H1 (cell line): ENCODE measurements at regions not wholly inside any gene's neighbourhood (a gene's known extent, or its start where the extent isn't known, plus 50 kb on each side); places are given as distances from the start of the nearest gene placed in this dataset.

Experiments
- CTCF ChIA-PET: fragments of 300-600 bp; sonication (Branson Sonifier 250); formaldehyde crosslinking; loops from one replicate; lab custom pipeline; 2021; ENCODE audit not compliant: partially characterized antibody; lab: Charles Lee
- POLR2A ChIA-PET: fragments of 300-600 bp; sonication (Branson Sonifier 250); formaldehyde crosslinking; loops from one replicate; lab custom pipeline; 2021; ENCODE audit warnings: inconsistent platforms; ENCODE audit not compliant: partially characterized antibody; lab: Charles Lee
- DNase-seq, 2 experiments: peaks; one replicate each; pipeline versions ENCODE4 v3.0.0 to v3.0.0-alpha.2; 2010 to 2022; ENCODE audit warnings: low spot score in 2 of 2, low read depth in 1 of 2, mixed read lengths in 1 of 2
- FAIRE-seq: peaks from 2 replicates; lab custom pipeline; 2011; peaks lifted over from hg19 to GRCh38; lab: Jason Lieb, UNC
- H2AFZ ChIP-seq: 2 replicates; pipeline ENCODE4 v1.8.1; 2012; ENCODE audit warnings: low read length, inconsistent platforms
- H2AK5ac ChIP-seq: 2 replicates; pipeline ENCODE4 v1.6.1; 2013; ENCODE audit warnings: low read depth, low read length
- H2BK120ac ChIP-seq: replicated peaks from 2 replicates; pipeline ENCODE3; 2013; ENCODE audit warnings: low read depth, low read length, inconsistent platforms
- H2BK12ac ChIP-seq: 2 replicates; pipeline ENCODE4 v1.6.1; 2013; ENCODE audit warnings: low read depth, low read length
- H2BK15ac ChIP-seq: 2 replicates; pipeline ENCODE4 v1.6.1; 2013; ENCODE audit warnings: low read length
- H2BK20ac ChIP-seq: 2 replicates; pipeline ENCODE4 v1.6.1; 2013; ENCODE audit warnings: low read length
- H2BK5ac ChIP-seq: 2 replicates; pipeline ENCODE4 v1.6.1; 2013; ENCODE audit warnings: low read depth, low read length
- H3K14ac ChIP-seq: 2 replicates; pipeline ENCODE4 v1.6.1; 2013; ENCODE audit warnings: inconsistent platforms; ENCODE audit not compliant: insufficient read length
- H3K18ac ChIP-seq: 2 replicates; pipeline ENCODE4 v1.6.1; 2013; ENCODE audit warnings: low read length; ENCODE audit errors: extremely low read depth
- H3K23ac ChIP-seq: 2 replicates; pipeline ENCODE4 v1.6.1; 2013; ENCODE audit warnings: inconsistent platforms; ENCODE audit not compliant: insufficient read length
- H3K23me2 ChIP-seq: 2 replicates; pipeline ENCODE4 v1.6.1; 2013; ENCODE audit warnings: low read depth, low read length
- H3K27ac ChIP-seq: 2 replicates; pipeline ENCODE4 v1.6.1; 2011; ENCODE audit warnings: low read depth, low read length, inconsistent platforms
- H3K27me3 ChIP-seq, 4 experiments: replicated peaks in 1 of 4; 1 replicate in 1 of 4; 2 replicates in 3 of 4; pipeline versions ENCODE4 v1.6.1 to v1.8.1; 2011 to 2013; ENCODE audit warnings: low read length in 3 of 4, mild to moderate bottlenecking in 3 of 4, inconsistent platforms in 2 of 4, mixed read lengths in 2 of 4, moderate library complexity in 1 of 4; ENCODE audit not compliant: control insufficient read depth in 3 of 4, insufficient read depth in 3 of 4; ENCODE audit errors: extremely low read depth in 1 of 4
- H3K36me3 ChIP-seq, 4 experiments: 2 replicates each; pipeline versions ENCODE4 v1.6.1 to v1.8.1; 2011 to 2013; ENCODE audit warnings: mild to moderate bottlenecking in 4 of 4, low read length in 3 of 4, moderate library complexity in 2 of 4, control low read depth in 1 of 4, inconsistent platforms in 1 of 4; ENCODE audit not compliant: insufficient read depth in 4 of 4, control insufficient read depth in 2 of 4
- H3K4ac ChIP-seq: replicated peaks from 2 replicates; pipeline ENCODE3; 2013; ENCODE audit warnings: low read length, low read depth, mixed read lengths, inconsistent platforms; ENCODE audit not compliant: insufficient read length
- H3K4me1 ChIP-seq, 4 experiments: replicated peaks in 1 of 4; 1 replicate in 1 of 4; 2 replicates in 3 of 4; pipeline versions ENCODE4 v1.6.1 to v1.8.1; 2011 to 2013; ENCODE audit warnings: low read length in 3 of 4, inconsistent platforms in 2 of 4, mixed read lengths in 1 of 4; ENCODE audit not compliant: insufficient read depth in 4 of 4, control insufficient read depth in 3 of 4
- H3K4me2 ChIP-seq, 2 experiments: 2 replicates each; pipeline versions ENCODE4 v1.6.1 to v1.8.1; 2011 to 2013; ENCODE audit warnings: low read depth in 2 of 2, low read length in 2 of 2, control low read depth in 1 of 2, inconsistent platforms in 1 of 2, mild to moderate bottlenecking in 1 of 2; ENCODE audit not compliant: insufficient read depth in 1 of 2
- H3K4me3 ChIP-seq, 4 experiments: fragments of 200-600, 300-600 bp in 1 of 4; sonication (generic), shearing (Covaris generic), sonication (Bioruptor Twin) in 1 of 4; 2 replicates each; pipeline versions ENCODE4 v1.5.1 to v1.8.1; 2011 to 2016; ENCODE audit warnings: low read length in 4 of 4, low read depth in 3 of 4, control low read depth in 2 of 4, inconsistent platforms in 2 of 4, mild to moderate bottlenecking in 2 of 4, mixed read lengths in 1 of 4, moderate library complexity in 1 of 4; ENCODE audit not compliant: insufficient read depth in 2 of 4; ENCODE audit errors: extremely low read depth in 1 of 4
- H3K56ac ChIP-seq: replicated peaks from 2 replicates; pipeline ENCODE3; 2013; ENCODE audit warnings: low read depth, mild to moderate bottlenecking, mixed read lengths, low read length, inconsistent platforms; ENCODE audit not compliant: insufficient read length
- H3K79me1 ChIP-seq: 2 replicates; pipeline ENCODE4 v1.6.1; 2013; ENCODE audit warnings: low read depth, low read length, control low read depth
- H3K79me2 ChIP-seq, 2 experiments: 2 replicates each; pipeline versions ENCODE4 v1.6.1 to v1.8.1; 2012 to 2013; ENCODE audit warnings: low read length in 2 of 2, mild to moderate bottlenecking in 2 of 2, inconsistent platforms in 1 of 2; ENCODE audit not compliant: insufficient read depth in 2 of 2, control insufficient read depth in 1 of 2
- H3K9ac ChIP-seq, 4 experiments: replicated peaks in 1 of 4; 1 replicate in 1 of 4; 2 replicates in 3 of 4; pipeline versions ENCODE4 v1.6.1 to v1.8.1; 2011 to 2013; ENCODE audit warnings: low read depth in 3 of 4, low read length in 3 of 4, control low read depth in 2 of 4, mild to moderate bottlenecking in 2 of 4, moderate library complexity in 2 of 4, inconsistent platforms in 1 of 4; ENCODE audit errors: extremely low read depth in 1 of 4
- H3K9me3 ChIP-seq, 2 experiments: 2 replicates each; pipeline versions ENCODE4 v1.6.1 to v1.8.1; 2012 to 2013; ENCODE audit warnings: mild to moderate bottlenecking in 2 of 2, moderate library complexity in 2 of 2, control low read depth in 1 of 2, inconsistent platforms in 1 of 2, low read depth in 1 of 2, low read length in 1 of 2, mixed read lengths in 1 of 2; ENCODE audit not compliant: insufficient read depth in 2 of 2
- H4K20me1 ChIP-seq, 2 experiments: replicated peaks in 1 of 2; 2 replicates each; pipeline versions ENCODE3 to v1.8.1; 2011 to 2013; ENCODE audit warnings: inconsistent platforms in 2 of 2, low read length in 2 of 2, mild to moderate bottlenecking in 1 of 2; ENCODE audit not compliant: insufficient read depth in 2 of 2, control insufficient read depth in 1 of 2
- H4K5ac ChIP-seq: 2 replicates; pipeline ENCODE4 v1.6.1; 2013; ENCODE audit warnings: low read length, low read depth, mixed read lengths, inconsistent platforms; ENCODE audit not compliant: insufficient read length
- H4K8ac ChIP-seq: 2 replicates; pipeline ENCODE4 v1.8.0; 2013; ENCODE audit warnings: mild to moderate bottlenecking, moderate library complexity, low read length, inconsistent platforms; ENCODE audit not compliant: insufficient read depth; ENCODE audit errors: extremely low read depth
- H4K91ac ChIP-seq: replicated peaks from 2 replicates; pipeline ENCODE3; 2013; ENCODE audit warnings: low read length, mixed read lengths, inconsistent platforms; ENCODE audit not compliant: insufficient read length
- BACH1 ChIP-seq: IDR thresholded peaks from 2 replicates; pipeline ENCODE4 v1.6.1; 2012; ENCODE audit warnings: low read length, improper control_type of control experiment
- BRCA1 ChIP-seq: IDR thresholded peaks from 2 replicates; pipeline ENCODE4 v1.6.1; 2012; ENCODE audit warnings: low read depth, low read length, improper control_type of control experiment
- CBX8 ChIP-seq: fragments of 300-800, 300-1000 bp; sonication (generic); IDR thresholded peaks from 2 replicates; pipeline ENCODE4 v1.7.1; 2016; ENCODE audit warnings: low read depth, low read length, borderline replicate concordance
- FOSL1 ChIP-seq: IDR thresholded peaks from 2 replicates; pipeline ENCODE4 v1.6.1; 2011; ENCODE audit warnings: mild to moderate bottlenecking, low read depth, low read length, moderate library complexity; ENCODE audit not compliant: insufficient read depth
- HDAC6 ChIP-seq: IDR thresholded peaks from one replicate; pipeline ENCODE4 v1.7.1; 2012; ENCODE audit warnings: low read depth, mild to moderate bottlenecking, inconsistent platforms, low read length, moderate library complexity
- JUND ChIP-seq: IDR thresholded peaks from 2 replicates; pipeline ENCODE4 v1.6.1; 2011; ENCODE audit warnings: mild to moderate bottlenecking, improper control_type of control experiment, low read length
- POU5F1 ChIP-seq: IDR thresholded peaks from 2 replicates; pipeline ENCODE4 v1.6.1; 2011; ENCODE audit warnings: low read depth, mild to moderate bottlenecking, low read length, moderate library complexity
- TEAD4 ChIP-seq: IDR thresholded peaks from 2 replicates; pipeline ENCODE4 v1.6.1; 2012; ENCODE audit warnings: low read depth, low read length, inconsistent platforms, mixed read lengths
- WGBS, 2 experiments: shearing (Covaris generic) in 1 of 2; methylation state at CpG; one replicate each; pipeline versions ENCODE4 v1.1.6 to v1.1.7; 2013 to 2015; ENCODE audit warnings: low lambda C conversion rate in 2 of 2, mixed read lengths in 2 of 2, inconsistent platforms in 1 of 2, low coverage in 1 of 2, missing lambda C conversion rate in 1 of 2; ENCODE audit not compliant: insufficient replicate concordance in 2 of 2, insufficient coverage in 1 of 2, insufficient read length in 1 of 2; ENCODE audit errors: extremely low coverage in 1 of 2, missing lambda C conversion rate in 1 of 2; 5-methylcytosine and 5-hydroxymethylcytosine counted together
- TF ChIP-seq, protein P1 (sequence below): IDR thresholded peaks from 2 replicates; pipeline ENCODE4 v1.6.1; 2012; ENCODE audit warnings: inconsistent platforms
- TF ChIP-seq, protein P2 (sequence below): IDR thresholded peaks from 2 replicates; pipeline ENCODE4 v1.6.1; 2012; ENCODE audit warnings: low read length, inconsistent platforms

DNA sequence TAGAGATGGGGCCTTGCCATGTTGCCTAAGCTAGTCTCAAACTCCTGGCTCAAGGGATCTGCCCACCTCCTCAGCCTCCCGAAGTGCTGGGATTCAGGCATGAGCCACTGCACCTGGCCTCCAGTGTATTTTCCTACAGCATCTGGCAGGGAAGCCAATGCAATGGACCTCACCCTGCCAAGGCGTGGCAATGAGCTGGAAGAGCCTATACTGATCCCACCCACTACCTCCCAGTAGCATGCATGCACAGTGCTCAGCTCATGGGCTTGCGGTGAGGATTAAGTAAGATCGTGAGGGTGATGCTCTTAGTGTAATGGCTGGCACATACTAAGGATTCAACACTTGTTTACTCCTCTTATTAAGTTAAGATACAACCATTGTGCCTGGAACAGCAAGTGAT, 69.7 kb downstream of the PHLDA1 start:
- ChIA-PET CTCF (interaction anchor here (1.2 to 2.0 kb wide), 3 partner anchors 13 to 434 kb away, joined by 3 to 6 read pairs (median 4); no protein-coding TSS in a partner anchor), POLR2A (interaction anchor here (0.6 to 0.8 kb wide), 2 partner anchors 8 to 59 kb away, joined by 3 read pairs; no protein-coding TSS in a partner anchor)
- peak overlapping the region; percentile 89 for H4K91ac ChIP-seq
- H3K79me1 ChIP-seq = no peaks in the 10 kb centered on the region
- H3K9me3 ChIP-seq = no peaks in the 10 kb centered on the region
- no peak overlapping the region for H3K4ac ChIP-seq
- no peak overlapping the region for H3K23ac ChIP-seq
- no peaks in the 10 kb centered on the region for H4K20me1 ChIP-seq
- H3K36me3 ChIP-seq = no peaks in the 10 kb centered on the region
- no peak overlapping the region for H2BK120ac ChIP-seq
- H3K4me1 ChIP-seq = peaks cover 0 to 14% (median 5%) of the 10 kb centered on the region in 4 experiments; a peak in 5 of 7 replicates
- H4K8ac ChIP-seq = no peak overlapping the region
- 91% methylated on average over 4 of the region's 4 CpGs; no CpG with 5 or more reads in 1 of the 2 experiments for WGBS, 2 experiments
- 0 out of 2 replicates have a peak overlapping the region, but pooled peaks have one; percentile 80 for H2BK20ac ChIP-seq
- no peaks in the 10 kb centered on the region for H3K27me3 ChIP-seq
- H2AFZ ChIP-seq = no peak overlapping the region
- no peak overlapping the region for H2BK15ac ChIP-seq
- H3K4me3 ChIP-seq = no peak overlapping the region
- H2BK5ac ChIP-seq = no peak overlapping the region
- H2BK12ac ChIP-seq = peak overlapping the region; percentile 65; the same call in 1 of the 2 replicates
- H3K23me2 ChIP-seq = 0 out of 2 replicates have a peak, but pooled peaks cover 2% of the 10 kb centered on the region
- 0 out of 2 replicates have a peak overlapping the region, but pooled peaks have one; percentile 9 for H3K18ac ChIP-seq
- H2AK5ac ChIP-seq = no peak overlapping the region
- no peak overlapping the region for H3K27ac ChIP-seq
- no peak overlapping the region for H3K14ac ChIP-seq
- no peak for FAIRE-seq
- H3K79me2 ChIP-seq = no peaks in the 10 kb centered on the region
- no peak for DNase-seq
- TF ChIP-seq JUND (no peak), TEAD4 (no peak), HDAC6 (no peak), FOSL1 (no peak), BACH1 (no peak), CBX8 (no peak), POU5F1 (no peak), BRCA1 (no peak)
- TF ChIP-seq, protein P1, sequence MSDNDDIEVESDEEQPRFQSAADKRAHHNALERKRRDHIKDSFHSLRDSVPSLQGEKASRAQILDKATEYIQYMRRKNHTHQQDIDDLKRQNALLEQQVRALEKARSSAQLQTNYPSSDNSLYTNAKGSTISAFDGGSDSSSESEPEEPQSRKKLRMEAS = no peak
- TF ChIP-seq, protein P2, sequence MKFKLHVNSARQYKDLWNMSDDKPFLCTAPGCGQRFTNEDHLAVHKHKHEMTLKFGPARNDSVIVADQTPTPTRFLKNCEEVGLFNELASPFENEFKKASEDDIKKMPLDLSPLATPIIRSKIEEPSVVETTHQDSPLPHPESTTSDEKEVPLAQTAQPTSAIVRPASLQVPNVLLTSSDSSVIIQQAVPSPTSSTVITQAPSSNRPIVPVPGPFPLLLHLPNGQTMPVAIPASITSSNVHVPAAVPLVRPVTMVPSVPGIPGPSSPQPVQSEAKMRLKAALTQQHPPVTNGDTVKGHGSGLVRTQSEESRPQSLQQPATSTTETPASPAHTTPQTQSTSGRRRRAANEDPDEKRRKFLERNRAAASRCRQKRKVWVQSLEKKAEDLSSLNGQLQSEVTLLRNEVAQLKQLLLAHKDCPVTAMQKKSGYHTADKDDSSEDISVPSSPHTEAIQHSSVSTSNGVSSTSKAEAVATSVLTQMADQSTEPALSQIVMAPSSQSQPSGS = no peak
- no peak overlapping the region for H3K56ac ChIP-seq
- H4K5ac ChIP-seq = no peak overlapping the region
- no peak overlapping the region for H3K9ac ChIP-seq
- H3K4me2 ChIP-seq = no peak overlapping the region
